ENCODE measurements at regions not wholly inside any gene's neighbourhood (a gene's known extent, or its start where the extent isn't known, plus 50 kb on each side); places are given as distances from the start of the nearest gene placed in this dataset.

GRCh38 chr2:234189786-234190300, 139.3 kb downstream of the SPP2 start:
- TF ChIP-seq CTCF (IDR thresholded peaks at IDR 0.05) (no peak), POLR2A (IDR thresholded peaks at IDR 0.05) (no peak)

Measured in body of pancreas (tissue), 4 donors.